Upper lobe of left lung (tissue), 6 donors: ENCODE measurements at regions not wholly inside any gene's neighbourhood (a gene's known extent, or its start where the extent isn't known, plus 50 kb on each side); places are given as distances from the start of the nearest gene placed in this dataset.

Source experiments
- ATAC-seq, 2 donors: fragments of 200-7000 bp; cut with Tn5 transposase; one replicate each; pipeline ENCODE4 v1.9.1; 2022; ENCODE audit warnings: mild to moderate bottlenecking in 2 of 2, moderate library complexity in 2 of 2; ENCODE audit not compliant: low FRiP score in 2 of 2
- DNase-seq, 2 donors: peaks; one replicate each; pipeline ENCODE4 v3.0.0-alpha.2; 2019 to 2020
- H3K27ac ChIP-seq, 4 donors: fragments of 200-600 bp; sonication (generic); one replicate each; pipeline ENCODE4 v1.5.1; 2016 to 2019
- H3K27me3 ChIP-seq, 4 donors: fragments of 200-600 bp; sonication (generic); one replicate each; pipeline ENCODE4 v1.5.1; 2017 to 2019
- H3K36me3 ChIP-seq, 4 donors: fragments of 200-600 bp; sonication (generic); one replicate each; pipeline ENCODE4 v1.5.1; 2016 to 2019
- H3K4me1 ChIP-seq, 4 donors: fragments of 200-600 bp; sonication (generic); one replicate each; pipeline ENCODE4 v1.5.1; 2018 to 2019
- H3K4me3 ChIP-seq, 4 donors: fragments of 200-600 bp; sonication (generic); one replicate each; pipeline ENCODE4 v1.5.1; 2017 to 2019; ENCODE audit warnings: mild to moderate bottlenecking in 2 of 4, moderate library complexity in 1 of 4
- H3K9me3 ChIP-seq, 4 donors: fragments of 200-600 bp; sonication (generic); one replicate each; pipeline ENCODE4 v1.5.1; 2018 to 2019
- EP300 ChIP-seq, 4 donors: sonication (generic); formaldehyde crosslinking; IDR thresholded peaks; one replicate each; pipeline ENCODE4 v1.5.1; 2017; ENCODE audit warnings: antibody characterized with exemption in 4 of 4, control low read depth in 2 of 4
- POLR2A ChIP-seq, 4 donors: fragments of 450-650 bp; IDR thresholded peaks; one replicate each; pipeline ENCODE4 v1.5.1; 2016 to 2017; ENCODE audit warnings: antibody characterized with exemption in 4 of 4, mild to moderate bottlenecking in 2 of 4
- POLR2AphosphoS5 ChIP-seq, 2 donors: sonication (generic); formaldehyde crosslinking; IDR thresholded peaks; one replicate each; pipeline ENCODE4 v1.5.1; 2017; ENCODE audit warnings: antibody characterized with exemption in 2 of 2
- WGBS, 2 donors: methylation state at CpG; one replicate each; pipeline ENCODE4 v1.1.5; 2017 to 2018; 5-methylcytosine and 5-hydroxymethylcytosine counted together
- TF ChIP-seq, protein P1 (sequence below), 6 experiments: fragments of 450-650 bp in 4 of 6; fragments of 200-600 bp in 2 of 6; sonication (generic) in 2 of 6; IDR thresholded peaks; one replicate each; pipeline ENCODE4 v1.5.1; 2016 to 2019; ENCODE audit warnings: antibody characterized with exemption in 6 of 6
- donor health status: DM: no; HTN: no; CAD: no; lungs with moderate emphysema.
- donor health status: DM: no; HTN: yes; CAD: no; lungs with severe emphysema.

- no peaks in the 10 kb centered on the region for H3K36me3 ChIP-seq
- 85 to 93% methylated on average over 5 of the region's 5 CpGs for WGBS, 2 donors
- TF ChIP-seq, protein P1, sequence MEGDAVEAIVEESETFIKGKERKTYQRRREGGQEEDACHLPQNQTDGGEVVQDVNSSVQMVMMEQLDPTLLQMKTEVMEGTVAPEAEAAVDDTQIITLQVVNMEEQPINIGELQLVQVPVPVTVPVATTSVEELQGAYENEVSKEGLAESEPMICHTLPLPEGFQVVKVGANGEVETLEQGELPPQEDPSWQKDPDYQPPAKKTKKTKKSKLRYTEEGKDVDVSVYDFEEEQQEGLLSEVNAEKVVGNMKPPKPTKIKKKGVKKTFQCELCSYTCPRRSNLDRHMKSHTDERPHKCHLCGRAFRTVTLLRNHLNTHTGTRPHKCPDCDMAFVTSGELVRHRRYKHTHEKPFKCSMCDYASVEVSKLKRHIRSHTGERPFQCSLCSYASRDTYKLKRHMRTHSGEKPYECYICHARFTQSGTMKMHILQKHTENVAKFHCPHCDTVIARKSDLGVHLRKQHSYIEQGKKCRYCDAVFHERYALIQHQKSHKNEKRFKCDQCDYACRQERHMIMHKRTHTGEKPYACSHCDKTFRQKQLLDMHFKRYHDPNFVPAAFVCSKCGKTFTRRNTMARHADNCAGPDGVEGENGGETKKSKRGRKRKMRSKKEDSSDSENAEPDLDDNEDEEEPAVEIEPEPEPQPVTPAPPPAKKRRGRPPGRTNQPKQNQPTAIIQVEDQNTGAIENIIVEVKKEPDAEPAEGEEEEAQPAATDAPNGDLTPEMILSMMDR (IDR thresholded peaks at IDR 0.05), result no peak
- TF ChIP-seq POLR2A (IDR thresholded peaks at IDR 0.05) (no peak), POLR2AphosphoS5 (IDR thresholded peaks at IDR 0.05) (no peak), EP300 (IDR thresholded peaks at IDR 0.05) (no peak)
- peaks cover 0 to 2% (median 0%) of the 10 kb centered on the region in 4 donors for H3K4me1 ChIP-seq
- no peak overlapping the region for H3K4me3 ChIP-seq
- H3K27ac ChIP-seq, result no peak overlapping the region
- no peaks in the 10 kb centered on the region for H3K27me3 ChIP-seq
- H3K9me3 ChIP-seq, result no peaks in the 10 kb centered on the region
- DNase-seq (no peak), ATAC-seq (no peak)
These were observed 155.3 kb downstream of the IRS2 start for GRCh38 chr13:109631069-109631468.

GRCh38 chr13:109630271-109630670, 156.1 kb downstream of the IRS2 start:
- H3K4me3 ChIP-seq, result no peak overlapping the region
- no peak overlapping the region for H3K27ac ChIP-seq
- 58 to 65% methylated on average over 6 of the region's 6 CpGs for WGBS, 2 donors
- H3K4me1 ChIP-seq, result peaks cover 0 to 2% (median 0%) of the 10 kb centered on the region in 4 donors
- TF ChIP-seq POLR2AphosphoS5 (IDR thresholded peaks at IDR 0.05) (no peak), POLR2A (IDR thresholded peaks at IDR 0.05) (no peak)
- TF ChIP-seq, protein P1 (IDR thresholded peaks at IDR 0.05), result no peak
- no peak for ATAC-seq
- H3K9me3 ChIP-seq, result no peaks in the 10 kb centered on the region
- H3K36me3 ChIP-seq, result no peaks in the 10 kb centered on the region
- H3K27me3 ChIP-seq, result no peaks in the 10 kb centered on the region
- no peak for DNase-seq

- no peaks in the 10 kb centered on the region for H3K36me3 ChIP-seq
- TF ChIP-seq EP300 (IDR thresholded peaks at IDR 0.05) (no peak), POLR2AphosphoS5 (IDR thresholded peaks at IDR 0.05) (no peak), POLR2A (IDR thresholded peaks at IDR 0.05) (no peak)
- TF ChIP-seq, protein P1 (IDR thresholded peaks at IDR 0.05), result no peak
- H3K4me3 ChIP-seq, result no peak overlapping the region
- DNase-seq, result no peak
- H3K27me3 ChIP-seq, result no peaks in the 10 kb centered on the region
- no peak for ATAC-seq
- 73 to 74% methylated on average over 3 of the region's 3 CpGs for WGBS, 2 donors
- H3K4me1 ChIP-seq, result peaks cover 0 to 2% (median 0%) of the 10 kb centered on the region in 4 donors
- H3K27ac ChIP-seq, result no peak overlapping the region
- no peaks in the 10 kb centered on the region for H3K9me3 ChIP-seq
These were observed 156.6 kb downstream of the IRS2 start for GRCh38 chr13:109629737-109630136.

DNA sequence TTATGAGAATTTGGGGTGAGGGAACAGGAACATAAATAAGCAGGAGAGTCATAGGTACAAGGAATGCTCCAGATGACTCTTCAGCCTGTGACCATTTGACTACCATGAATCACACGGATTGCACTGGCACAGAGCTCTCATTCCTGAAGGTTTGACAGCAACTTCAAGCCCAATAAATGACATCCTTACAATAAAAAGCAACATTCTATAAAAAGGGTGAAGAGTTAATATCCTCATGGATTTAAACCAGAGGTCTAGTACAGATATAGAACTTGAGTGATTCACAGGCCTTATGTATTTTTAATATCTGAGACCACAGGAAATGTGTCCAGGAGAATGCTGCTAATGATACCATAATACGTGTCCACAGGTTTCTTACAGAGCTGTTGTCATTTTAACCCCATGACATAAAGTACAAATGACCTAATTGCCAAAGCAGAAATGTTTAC, 158.1 kb downstream of the IRS2 start:
- H3K27me3 ChIP-seq, result no peaks in the 10 kb centered on the region
- H3K4me3 ChIP-seq, result no peak overlapping the region
- DNase-seq (no peak), ATAC-seq (no peak)
- H3K9me3 ChIP-seq, result no peaks in the 10 kb centered on the region
- H3K27ac ChIP-seq, result no peak overlapping the region
- H3K36me3 ChIP-seq, result no peaks in the 10 kb centered on the region
- 68 to 79% methylated on average over 2 of the region's 2 CpGs for WGBS, 2 donors
- peaks cover 0 to 2% (median 0%) of the 10 kb centered on the region in 4 donors for H3K4me1 ChIP-seq
- no peak for TF ChIP-seq POLR2A (IDR thresholded peaks at IDR 0.05)
- TF ChIP-seq, protein P1 (IDR thresholded peaks at IDR 0.05), result no peak
- no peak for TF ChIP-seq POLR2AphosphoS5 (IDR thresholded peaks at IDR 0.05)
- no peak for TF ChIP-seq EP300 (IDR thresholded peaks at IDR 0.05)

GRCh38 chr13:109627649-109628048, 158.7 kb downstream of the IRS2 start:
- no peak for TF ChIP-seq POLR2AphosphoS5 (IDR thresholded peaks at IDR 0.05)
- no peak for TF ChIP-seq EP300 (IDR thresholded peaks at IDR 0.05)
- TF ChIP-seq, protein P1 (IDR thresholded peaks at IDR 0.05), result no peak
- TF ChIP-seq POLR2A (IDR thresholded peaks at IDR 0.05), result no peak
- Histone ChIP-seq H3K36me3 (no peaks in the 10 kb centered on the region), H3K4me1 (peaks cover 0 to 2% (median 0%) of the 10 kb centered on the region in 4 donors), H3K4me3 (no peak overlapping the region), H3K27me3 (no peaks in the 10 kb centered on the region), H3K27ac (no peak overlapping the region), H3K9me3 (no peaks in the 10 kb centered on the region)
- WGBS, 2 donors, result 51 to 62% methylated on average over 2 of the region's 2 CpGs
- ATAC-seq (no peak), DNase-seq (no peak)
